NCI-H345 treated with DMSO at 0.1 percent for 48 hours (cell line): ENCODE measurements at regions not wholly inside any gene's neighbourhood (a gene's known extent, or its start where the extent isn't known, plus 50 kb on each side); places are given as distances from the start of the nearest gene placed in this dataset.

Experiments used
- DNase-seq: peaks from one replicate; lab custom pipeline; 2025; ENCODE audit not compliant: unreplicated experiment; lab: John Stamatoyannopoulos, UW

DNA sequence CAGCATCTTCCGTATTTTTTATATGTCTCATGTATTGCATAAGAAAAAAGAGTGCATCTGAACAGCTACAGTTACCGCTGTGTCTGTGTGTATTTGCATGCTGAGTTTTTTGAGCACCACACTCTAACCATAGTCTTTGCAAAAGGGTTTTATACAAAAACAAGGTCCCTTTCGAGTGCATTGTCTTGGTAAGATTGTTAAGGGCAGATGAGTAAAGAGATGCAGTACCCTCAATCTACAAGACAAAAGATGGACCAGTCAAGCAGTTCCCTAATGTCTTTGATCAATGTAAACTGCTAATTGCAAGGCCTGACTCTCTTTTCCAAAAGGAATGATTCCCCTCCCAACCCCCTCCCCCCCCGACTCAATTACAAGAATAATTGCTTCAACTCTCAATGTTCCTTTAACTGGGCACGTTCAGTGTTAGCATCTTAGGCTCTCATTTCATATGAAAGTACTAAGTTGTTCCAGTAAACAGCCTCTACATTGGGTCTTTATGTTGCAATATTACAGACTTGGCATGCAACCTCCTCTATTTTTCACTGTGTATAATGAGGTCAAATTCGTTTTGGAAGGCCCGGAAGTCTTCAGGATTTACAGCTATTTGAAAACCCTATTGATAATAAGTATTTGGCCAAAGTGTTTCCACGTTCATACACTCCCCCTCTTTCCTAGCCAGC is 471.4 kb upstream of the RBFOX1 start:
- no peak for DNase-seq

DNA sequence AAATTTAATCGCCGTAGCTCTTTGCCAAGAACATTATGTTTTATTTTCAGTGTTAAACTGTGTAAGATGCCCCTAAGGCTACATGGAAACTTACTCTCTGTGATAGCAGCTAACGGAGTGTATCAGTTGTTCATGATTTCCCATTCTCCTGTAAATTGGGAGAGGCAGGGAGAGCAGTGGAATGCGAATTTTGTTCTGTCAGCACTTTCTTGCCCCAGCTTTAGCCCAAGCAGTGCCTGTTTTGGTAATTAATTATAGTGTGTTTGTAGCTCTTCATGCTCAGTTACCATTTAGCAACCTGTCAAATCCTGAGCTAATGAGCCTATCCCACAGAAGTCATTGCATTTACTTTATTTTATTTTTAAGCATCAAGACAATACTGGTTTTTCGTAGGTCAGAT is 475.1 kb upstream of the RBFOX1 start:
- DNase-seq, result no peak

DNA sequence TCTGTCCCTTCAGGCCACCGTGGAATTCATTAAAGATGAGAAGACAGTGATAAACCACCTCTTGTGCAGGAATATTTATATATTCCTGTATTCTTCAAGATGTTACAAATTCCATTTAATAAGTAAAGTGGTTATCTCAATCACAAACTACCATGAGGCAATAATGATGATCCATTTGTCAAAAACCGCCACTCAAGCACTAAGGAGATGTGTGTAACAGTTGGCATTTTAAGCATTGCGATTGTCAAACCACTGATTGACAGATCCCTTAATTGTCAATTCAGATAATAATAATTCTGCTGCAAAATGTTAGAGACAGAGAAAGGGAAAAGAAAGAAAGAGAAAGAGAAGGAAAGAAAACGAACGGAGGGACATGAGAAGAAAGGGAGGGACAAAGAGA is 476.1 kb upstream of the RBFOX1 start:
- DNase-seq, result no peak

DNA sequence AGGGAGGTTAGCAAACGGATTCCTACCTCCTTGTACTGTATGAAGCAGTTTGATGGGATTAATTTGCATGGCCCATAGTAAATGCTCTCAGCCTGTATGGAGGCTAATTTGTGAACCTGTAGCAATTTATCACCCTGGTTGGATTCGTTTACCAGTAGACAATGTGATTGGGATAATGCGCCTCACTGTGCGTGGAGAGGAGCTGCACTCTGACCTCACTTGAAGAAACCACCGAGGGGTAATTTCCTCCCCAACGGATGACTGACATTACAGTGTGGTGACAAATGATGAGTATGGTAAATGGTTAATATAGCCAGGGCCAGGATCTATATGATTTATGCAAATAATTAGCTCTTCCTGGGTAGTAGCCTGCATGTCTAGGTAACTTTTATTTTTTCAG is 479.1 kb upstream of the RBFOX1 start:
- no peak for DNase-seq

DNA sequence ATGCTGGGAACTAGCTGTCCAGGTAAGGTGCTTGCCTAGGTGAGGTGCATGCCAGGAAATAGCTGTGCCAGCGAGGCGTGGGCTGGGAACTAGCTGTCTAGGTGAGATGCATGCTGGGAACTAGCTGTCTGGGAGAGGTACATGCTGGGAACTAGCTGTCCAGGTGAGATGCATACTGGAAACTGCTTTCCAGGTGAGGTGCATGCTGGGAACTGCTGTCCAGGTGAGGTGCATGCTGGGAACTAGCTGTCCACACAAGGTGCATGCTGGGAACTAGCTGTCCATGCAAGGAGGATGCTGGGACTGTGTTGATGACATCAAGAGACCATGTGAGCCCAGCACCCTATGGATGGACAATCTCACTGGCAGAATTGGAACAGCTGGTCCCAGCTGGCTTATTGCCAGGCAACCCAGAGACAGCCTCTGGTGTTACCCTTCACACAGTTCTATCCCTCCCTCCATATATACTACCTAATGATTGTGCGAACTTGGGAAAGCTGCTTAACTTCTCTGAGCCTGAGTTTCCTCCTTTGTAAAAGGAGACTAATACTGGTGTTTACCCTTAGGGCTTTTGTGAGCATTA is 479.9 kb upstream of the RBFOX1 start:
- DNase-seq, result no peak

DNA sequence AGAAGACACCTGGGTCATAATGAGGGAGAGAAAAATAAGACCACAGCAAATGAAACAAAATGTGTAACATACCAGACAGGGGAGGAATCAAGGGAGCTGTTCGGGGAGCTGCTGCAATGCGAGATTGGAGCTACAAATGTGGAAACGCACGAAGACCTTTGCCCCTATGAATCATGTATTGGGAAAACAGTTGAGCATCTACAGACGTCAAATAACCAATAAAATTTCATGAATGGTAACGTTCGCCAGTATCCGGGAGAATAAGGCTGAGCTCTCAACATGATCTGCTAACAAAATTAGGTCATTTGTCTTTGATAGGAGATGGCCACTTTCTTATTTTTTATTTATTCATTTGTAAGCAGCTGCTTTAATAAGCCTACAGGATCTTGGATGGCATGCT is 486.2 kb upstream of the RBFOX1 start:
- DNase-seq, result no peak

DNA sequence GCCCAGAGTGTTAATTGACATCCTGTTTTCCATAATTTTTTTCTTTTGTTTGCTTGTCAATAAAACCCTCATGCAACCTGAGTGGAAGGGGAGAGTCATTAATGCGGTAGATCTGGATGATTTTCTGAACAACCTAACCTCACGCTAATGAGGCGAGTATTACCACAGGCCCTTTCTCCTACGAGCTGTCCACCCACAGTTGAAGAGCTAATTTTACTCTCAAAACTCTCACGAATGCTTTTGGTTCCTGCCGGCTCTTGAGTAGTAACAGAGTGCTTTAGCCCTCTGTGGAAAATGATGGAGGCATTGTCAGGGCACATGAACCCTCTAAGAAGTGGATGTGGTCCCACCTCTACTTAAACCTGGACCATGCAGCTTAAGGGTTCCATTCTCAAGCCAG is 491.3 kb upstream of the RBFOX1 start:
- DNase-seq, result no peak

DNA sequence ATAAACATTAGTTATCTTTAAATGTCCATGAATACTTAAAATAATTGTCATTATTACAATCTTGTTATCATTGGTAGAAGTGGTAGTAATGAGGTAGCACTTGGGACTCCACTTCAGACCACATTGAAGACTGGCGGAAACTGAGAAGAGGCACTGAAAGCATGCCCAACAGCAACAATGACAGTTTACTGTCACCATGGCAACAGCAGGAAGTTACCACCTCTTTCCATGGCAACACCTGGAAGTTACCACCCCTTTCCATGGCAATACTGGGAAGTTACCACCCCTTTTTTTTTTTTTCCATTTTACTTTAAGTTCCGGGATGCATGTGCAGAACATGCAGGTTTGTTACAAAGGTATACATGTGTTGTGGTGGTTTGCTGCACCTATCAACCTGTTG is 494.9 kb upstream of the RBFOX1 start:
- DNase-seq, result no peak

DNA sequence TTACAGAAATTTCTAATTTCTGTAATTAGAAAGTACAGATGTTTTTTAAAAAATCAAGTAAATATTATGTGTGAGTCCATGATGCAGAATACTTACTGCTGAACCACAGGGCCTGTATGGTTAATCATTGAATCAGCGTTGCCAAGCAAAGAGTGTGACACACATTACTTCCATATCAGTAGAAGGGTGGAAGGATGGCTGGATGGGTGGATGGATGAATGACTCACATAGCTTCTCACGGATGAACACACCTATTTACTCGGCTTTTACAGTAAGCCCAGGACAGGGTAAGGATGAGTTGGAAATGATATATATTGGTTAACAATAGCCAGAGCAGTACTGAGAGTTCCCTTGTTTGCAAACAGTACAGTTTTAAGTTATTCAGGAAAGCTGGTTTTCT is 495.9 kb upstream of the RBFOX1 start:
- no peak for DNase-seq

DNA sequence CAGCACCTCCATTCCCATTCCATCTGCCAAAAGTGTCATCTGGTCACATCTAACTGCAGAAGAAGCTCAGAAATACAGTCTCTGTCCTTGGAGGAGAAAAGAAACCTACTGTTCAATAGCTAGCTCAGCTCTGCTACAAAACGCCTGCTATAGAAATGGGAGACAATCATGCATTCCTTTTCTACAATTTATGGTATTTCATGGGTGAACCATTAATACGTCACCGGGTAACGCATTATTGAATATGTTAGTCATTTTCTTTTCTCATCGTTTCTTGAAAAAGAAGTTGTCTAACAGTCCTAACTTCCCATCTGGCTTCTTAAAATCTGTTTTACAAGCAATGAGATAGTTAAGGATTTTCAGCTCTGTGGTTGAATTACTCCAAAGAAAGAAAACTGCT is 496.7 kb upstream of the RBFOX1 start:
- no peak for DNase-seq

DNA sequence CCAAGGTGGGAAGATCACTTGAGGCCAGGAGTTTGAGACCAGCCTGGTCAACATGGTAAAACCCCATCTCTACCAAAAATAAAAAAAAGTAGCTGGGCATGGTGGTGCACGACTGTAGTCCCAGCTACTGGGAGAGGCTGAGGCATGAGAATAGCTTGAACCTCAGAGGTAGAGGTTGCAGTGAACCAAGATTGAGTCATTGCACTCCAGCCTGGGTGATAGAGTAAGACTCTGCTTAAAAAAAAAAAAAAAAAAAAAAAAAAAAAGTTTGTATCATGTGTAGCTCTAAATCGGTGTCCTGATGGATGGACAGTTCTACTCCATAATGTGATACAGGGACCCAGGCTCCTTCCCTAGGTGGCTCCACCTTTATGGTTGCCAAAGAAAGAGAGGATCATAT is 497.1 kb upstream of the RBFOX1 start:
- DNase-seq, result no peak

DNA sequence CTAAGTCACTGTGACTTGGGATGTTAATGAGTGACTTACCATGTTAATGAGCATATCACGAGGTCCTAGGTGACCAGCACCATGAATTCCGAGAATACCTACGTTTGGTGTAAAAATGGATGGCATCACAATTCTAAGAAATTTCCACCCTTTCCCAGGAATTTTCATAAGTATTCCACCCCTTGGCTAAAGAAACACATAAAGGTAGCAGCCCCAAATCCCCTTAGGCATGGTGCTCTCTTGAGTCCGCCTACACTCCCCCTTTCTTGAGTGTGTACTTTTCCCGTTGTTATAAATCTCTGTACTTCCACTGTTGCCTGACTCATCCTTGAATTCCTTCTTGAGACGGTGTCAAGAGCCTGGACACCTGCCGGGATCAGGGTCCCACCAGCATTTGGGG is 504.0 kb upstream of the RBFOX1 start:
- no peak for DNase-seq

DNA sequence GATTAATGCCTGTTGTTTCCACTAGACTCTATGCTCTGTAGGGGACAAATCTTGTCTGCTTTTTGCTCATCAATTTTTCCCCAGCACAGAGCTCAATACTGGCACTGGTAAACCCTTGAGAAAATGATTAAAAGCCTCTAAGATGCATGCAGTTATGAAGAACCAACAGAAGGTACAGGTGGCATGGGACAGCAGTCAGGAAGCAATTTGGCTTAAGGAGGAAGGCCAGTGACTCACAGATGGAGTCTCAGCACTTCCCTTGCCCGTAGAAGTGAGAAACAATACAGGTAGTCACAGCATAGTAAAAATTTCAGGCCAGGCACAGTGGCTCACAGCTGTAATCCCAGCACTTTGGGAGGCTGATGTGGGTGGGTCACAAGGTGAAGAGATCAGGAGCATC is 504.7 kb upstream of the RBFOX1 start:
- DNase-seq, result no peak

DNA sequence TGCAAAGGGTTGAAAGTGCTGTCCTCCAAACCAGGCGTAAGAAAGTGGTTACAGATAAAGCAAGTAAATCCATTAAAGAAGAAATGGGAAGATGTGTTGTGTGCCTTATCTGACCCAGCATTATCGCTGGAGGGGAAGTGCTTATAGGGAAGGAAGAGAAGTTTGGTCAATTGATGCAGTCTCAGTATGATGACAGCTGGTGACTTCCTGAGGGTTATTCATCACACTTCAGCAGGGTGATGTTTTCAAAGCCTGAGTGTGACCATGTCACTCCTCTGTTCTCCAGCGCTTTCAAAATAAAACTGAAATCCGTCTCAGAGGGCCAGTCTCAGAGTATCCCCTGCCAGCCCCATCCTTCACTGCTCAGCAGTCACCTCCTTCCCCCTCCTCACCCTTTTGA is 505.4 kb upstream of the RBFOX1 start:
- no peak for DNase-seq

DNA sequence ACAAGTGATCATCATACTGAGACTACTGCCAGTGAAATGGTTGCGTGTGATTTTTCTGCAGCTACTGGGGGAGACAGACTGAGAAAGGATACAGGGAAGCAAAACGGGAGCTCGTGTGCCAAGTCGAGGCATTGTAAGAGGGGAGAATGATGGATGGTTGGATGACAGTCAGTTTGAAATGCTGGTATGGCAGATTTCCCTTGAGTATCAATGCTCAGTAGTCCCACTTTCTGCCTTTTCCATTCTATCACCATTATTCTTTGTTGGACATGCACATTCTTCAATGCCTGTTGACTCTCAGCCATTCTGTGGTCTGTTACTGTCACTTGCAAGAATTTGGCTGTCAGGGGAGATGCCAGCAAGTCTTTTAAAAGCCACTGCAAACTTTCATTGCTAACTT is 510.6 kb upstream of the RBFOX1 start:
- no peak for DNase-seq

DNA sequence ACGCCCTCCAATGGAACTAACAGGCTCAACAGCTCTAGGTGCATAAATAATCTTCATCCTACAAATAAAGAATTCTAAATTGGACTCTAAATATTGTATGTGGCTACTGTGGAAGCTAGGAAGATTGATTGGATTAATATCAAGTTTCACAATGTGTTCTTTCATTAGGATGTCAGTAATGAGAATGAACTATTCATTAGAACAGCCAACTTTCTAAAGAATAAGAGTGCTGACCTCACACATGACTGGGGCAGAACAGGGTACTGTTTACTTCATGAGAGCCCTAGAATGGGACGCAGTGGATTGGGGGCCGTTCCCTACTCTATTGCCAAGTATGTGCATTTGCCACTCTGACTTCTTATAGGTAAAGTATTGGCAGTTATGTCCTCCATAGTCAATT is 528.2 kb upstream of the RBFOX1 start:
- DNase-seq, result no peak

DNA sequence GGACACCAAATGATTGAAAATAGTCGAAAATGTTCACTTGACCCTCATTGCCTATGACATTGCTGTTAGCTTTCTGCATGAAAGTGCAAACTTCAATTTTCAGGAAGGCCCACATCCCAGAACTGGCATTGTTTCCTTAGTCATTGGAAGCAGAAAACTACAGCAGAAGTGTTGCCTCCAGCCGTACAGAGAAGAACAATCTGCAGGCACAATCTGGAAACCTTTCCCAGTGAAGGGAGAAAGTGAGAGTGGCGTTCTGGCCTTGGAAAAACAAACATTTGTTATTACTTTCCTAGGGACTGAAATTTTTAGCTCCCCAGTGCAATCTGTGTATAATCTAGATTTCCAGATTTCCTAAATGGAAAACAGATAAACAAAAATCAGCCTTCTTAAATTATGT is 529.5 kb upstream of the RBFOX1 start:
- DNase-seq, result no peak

DNA sequence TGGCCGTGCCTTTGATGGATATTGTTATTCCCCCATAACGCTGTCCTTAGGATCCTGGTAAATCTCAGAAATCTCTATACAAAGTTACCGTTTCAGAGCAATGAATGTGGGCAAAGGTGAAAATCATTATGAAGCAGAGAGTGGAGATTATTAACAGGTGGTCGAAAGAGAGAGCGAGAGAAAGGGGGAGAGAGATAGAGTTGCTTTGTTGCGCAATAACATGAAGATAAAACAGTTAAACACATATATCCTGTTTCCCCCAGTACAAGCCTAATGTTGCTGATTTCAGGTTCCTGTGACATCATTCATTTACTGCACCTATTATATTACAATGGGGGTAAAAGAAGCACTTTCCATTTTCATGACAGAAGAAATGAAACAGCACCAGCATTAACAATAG is 535.4 kb upstream of the RBFOX1 start:
- no peak for DNase-seq

DNA sequence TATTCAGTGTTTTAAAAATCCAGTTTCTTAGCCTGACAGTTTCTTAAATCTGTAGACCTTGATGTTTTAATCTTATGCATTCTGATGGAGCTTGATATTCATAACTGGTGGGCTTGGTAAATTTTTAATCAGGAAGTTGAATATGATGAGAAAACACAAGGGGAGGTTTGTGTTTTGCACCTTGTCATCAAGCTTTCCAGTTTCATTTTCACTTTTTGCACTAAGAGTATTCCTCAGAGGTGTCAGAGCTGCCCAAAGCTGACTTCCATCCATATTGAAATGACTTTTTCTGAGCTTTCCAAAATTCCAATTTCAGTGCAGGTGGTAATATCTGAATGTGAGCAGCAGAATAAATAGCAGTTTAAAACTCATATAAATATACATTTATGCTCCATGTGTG is 555.0 kb upstream of the RBFOX1 start:
- no peak for DNase-seq

DNA sequence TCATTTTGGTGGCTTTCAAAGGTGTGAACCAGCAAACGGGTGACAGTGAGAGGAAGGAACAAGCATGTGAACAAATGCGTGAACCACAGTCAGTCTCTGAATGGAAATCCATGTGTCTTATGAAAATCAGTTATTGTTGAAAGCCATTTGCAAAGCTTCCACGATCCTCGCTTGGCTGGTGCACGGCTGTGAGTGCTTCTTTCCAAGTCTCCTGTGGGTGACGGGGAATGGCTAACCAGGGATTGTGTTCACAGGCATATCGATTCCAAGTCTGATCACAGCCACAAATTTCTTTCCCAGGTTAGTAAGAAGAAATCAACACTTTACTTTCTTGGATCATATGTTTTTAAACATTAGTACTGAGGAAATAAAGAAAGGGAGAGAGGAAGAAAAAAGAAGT is 556.9 kb upstream of the RBFOX1 start:
- no peak for DNase-seq

DNA sequence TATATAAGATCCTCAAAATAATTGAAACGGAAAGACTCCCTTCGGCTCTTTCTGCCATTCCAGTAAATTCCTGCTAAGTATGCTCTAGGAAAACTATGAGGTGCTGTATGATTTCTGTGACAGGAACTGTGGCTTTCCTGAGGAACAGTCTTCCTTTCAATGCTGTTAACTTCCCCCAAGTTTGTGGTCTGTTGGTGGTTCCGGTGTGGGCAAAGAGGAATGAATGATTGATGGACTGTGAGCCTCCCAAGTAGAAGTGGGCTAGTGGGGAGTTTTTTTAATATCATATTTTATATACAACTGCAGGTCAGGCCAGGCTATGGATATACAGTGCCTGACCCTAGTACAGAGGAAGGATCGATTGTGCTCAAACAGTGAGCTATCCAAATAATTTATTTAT is 560.7 kb upstream of the RBFOX1 start:
- DNase-seq, result no peak

DNA sequence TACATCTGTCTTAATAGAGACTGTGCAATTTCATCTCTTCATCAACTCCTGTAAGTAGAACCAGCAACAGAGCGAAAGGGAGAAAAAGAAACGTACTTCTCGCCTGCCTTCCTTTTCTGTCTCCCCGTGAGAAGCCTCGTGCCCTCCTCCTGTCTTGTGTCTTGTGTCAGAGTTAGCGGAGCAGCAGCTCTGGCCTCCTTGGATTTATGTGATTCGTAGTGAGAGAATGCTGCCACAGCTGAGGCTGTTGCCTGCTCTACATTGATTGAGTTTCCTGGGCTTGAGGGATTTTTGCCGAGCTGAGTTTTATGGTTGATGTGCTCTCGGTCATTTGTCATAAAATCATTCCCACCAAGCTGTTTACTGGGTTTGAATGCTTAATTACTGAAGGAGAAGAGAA is 579.1 kb upstream of the RBFOX1 start:
- no peak for DNase-seq

DNA sequence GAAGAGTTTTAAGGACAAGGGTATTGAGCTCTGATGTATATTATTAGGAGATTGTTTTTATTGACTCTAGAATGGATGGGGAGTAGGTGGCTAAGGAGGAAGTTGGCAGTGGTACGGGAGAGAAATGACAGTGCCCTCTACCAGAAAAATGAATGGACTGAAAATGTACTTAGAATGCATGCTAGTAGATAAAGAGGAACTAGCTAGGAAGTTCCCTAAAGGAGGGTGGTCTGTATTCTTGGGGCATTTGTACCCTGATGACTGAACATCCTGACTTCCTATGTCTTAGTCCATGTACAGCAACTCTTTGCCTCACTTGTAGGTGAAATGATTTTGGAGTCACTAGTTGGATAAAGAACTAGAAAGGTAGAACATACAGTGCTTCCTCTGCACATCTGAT is 581.5 kb upstream of the RBFOX1 start:
- no peak for DNase-seq
